HFFc6 (cell line): ENCODE measurements at regions not wholly inside any gene's neighbourhood (a gene's known extent, or its start where the extent isn't known, plus 50 kb on each side); places are given as distances from the start of the nearest gene placed in this dataset.

Source experiments
- DNase-seq: peaks from one replicate; pipeline ENCODE4 v3.0.0-alpha.2; 2018
- H3K27ac Mint-ChIP-seq: 2 replicates; pipeline ENCODE4 v1.8.0; 2020; ENCODE audit warnings: mild to moderate bottlenecking, mixed read lengths
- H3K27me3 Mint-ChIP-seq: 2 replicates; pipeline ENCODE4 v1.8.0; 2021; ENCODE audit warnings: mild to moderate bottlenecking, moderate library complexity, mixed read lengths; ENCODE audit not compliant: insufficient read depth
- H3K36me3 Mint-ChIP-seq: 2 replicates; pipeline ENCODE4 v1.8.0; 2021; ENCODE audit warnings: low read depth, mixed read lengths
- H3K4me1 Mint-ChIP-seq: 2 replicates; pipeline ENCODE4 v1.8.0; 2020; ENCODE audit warnings: low read depth, mixed read lengths
- H3K4me3 Mint-ChIP-seq: 2 replicates; pipeline ENCODE4 v1.8.0; 2020; ENCODE audit warnings: mild to moderate bottlenecking, moderate library complexity, mixed read lengths
- H3K9me3 Mint-ChIP-seq: 2 replicates; pipeline ENCODE4 v1.8.0; 2020; ENCODE audit warnings: mild to moderate bottlenecking, mixed read lengths
- TF ChIP-seq, protein P1 (sequence below): fragments of 200-600 bp; sonication (generic); IDR thresholded peaks from 2 replicates; pipeline ENCODE4 v1.5.0; 2021; ENCODE audit warnings: antibody characterized with exemption, mild to moderate bottlenecking

DNA sequence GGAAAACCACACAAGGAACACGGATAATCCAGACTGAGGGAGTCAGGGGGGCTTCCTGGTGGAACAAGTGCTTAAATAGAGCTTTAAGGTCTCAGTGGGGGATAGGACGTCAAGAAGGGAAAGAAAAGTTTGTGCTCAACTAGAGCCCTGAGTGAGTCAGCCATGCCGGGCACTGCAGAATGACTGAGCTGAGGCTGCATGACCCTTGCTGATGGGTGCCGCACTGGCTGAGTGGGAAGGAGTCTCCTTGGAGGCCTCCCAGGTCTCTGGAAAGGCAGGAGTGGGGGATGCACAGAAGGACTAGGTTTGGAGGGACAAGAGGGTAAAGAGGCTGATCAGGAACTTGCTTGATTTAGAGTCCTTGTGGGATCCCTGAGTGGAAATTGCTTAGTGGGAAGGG is 150.3 kb downstream of the RPLP1 start:
- Mint-ChIP-seq H3K4me1 (no peaks in the 10 kb centered on the region), H3K27me3 (peaks cover 53% of the 10 kb centered on the region), H3K4me3 (no peak overlapping the region), H3K36me3 (no peaks in the 10 kb centered on the region), H3K27ac (no peak overlapping the region), H3K9me3 (no peaks in the 10 kb centered on the region)
- TF ChIP-seq, protein P1, sequence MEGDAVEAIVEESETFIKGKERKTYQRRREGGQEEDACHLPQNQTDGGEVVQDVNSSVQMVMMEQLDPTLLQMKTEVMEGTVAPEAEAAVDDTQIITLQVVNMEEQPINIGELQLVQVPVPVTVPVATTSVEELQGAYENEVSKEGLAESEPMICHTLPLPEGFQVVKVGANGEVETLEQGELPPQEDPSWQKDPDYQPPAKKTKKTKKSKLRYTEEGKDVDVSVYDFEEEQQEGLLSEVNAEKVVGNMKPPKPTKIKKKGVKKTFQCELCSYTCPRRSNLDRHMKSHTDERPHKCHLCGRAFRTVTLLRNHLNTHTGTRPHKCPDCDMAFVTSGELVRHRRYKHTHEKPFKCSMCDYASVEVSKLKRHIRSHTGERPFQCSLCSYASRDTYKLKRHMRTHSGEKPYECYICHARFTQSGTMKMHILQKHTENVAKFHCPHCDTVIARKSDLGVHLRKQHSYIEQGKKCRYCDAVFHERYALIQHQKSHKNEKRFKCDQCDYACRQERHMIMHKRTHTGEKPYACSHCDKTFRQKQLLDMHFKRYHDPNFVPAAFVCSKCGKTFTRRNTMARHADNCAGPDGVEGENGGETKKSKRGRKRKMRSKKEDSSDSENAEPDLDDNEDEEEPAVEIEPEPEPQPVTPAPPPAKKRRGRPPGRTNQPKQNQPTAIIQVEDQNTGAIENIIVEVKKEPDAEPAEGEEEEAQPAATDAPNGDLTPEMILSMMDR, result no peak
- DNase-seq, result no peak

DNA sequence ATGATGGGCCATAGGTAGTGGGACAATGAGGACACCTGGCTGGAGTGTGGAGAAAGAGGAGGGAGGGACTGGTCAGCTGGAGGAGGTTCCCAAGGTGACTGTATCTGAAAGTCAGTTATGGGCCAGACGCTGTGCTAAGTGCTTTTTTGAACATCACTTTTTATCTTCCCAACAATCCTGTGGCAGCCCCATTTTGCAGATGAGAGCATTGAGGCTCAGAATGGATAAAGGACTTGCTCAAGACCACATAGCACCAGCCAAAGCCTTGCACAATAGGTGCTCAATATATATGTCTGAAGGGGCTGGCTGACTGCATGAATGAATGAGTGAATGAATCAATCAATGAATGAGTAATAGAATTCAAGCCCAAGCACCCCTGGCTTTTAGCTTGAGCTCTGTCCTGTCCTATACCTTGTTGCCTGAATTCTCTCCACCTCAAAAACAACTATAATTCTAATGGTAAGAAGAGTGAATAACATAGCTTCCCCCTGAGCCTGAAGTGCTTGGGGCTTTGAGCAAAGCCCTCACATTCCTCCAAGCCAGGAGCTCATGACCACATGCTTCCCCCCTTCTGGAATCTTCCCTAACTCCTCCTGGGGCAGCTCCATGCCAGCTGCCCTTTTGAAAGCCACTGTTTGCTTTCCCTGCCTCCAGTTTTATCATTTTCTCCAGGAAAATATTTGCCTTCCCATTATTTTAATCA is 150.9 kb downstream of the RPLP1 start:
- H3K36me3 Mint-ChIP-seq, result no peaks in the 10 kb centered on the region
- H3K9me3 Mint-ChIP-seq, result no peaks in the 10 kb centered on the region
- no peaks in the 10 kb centered on the region for H3K4me1 Mint-ChIP-seq
- DNase-seq, result no peak
- H3K4me3 Mint-ChIP-seq, result no peak overlapping the region
- peaks cover 56% of the 10 kb centered on the region for H3K27me3 Mint-ChIP-seq
- TF ChIP-seq, protein P1, result no peak
- H3K27ac Mint-ChIP-seq, result no peak overlapping the region

DNA sequence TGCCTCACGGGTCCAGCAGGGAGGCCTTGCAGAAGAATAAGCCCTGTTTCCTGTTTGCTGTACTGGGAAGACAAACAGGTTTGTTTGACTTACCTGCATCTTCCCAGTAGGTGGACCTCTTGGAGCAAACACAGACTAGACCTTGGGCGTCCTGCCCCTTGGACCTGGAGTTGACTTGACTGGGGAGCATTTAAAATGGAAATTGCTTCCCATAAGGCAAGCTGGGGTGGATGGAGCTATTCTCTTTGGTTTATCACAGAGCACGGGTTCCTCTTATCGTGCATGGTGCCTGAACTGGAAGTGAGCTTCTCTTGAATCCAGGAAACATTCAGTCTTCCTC is 151.4 kb downstream of the RPLP1 start:
- TF ChIP-seq, protein P1, result no peak
- no peaks in the 10 kb centered on the region for H3K4me1 Mint-ChIP-seq
- no peak overlapping the region for H3K4me3 Mint-ChIP-seq
- no peaks in the 10 kb centered on the region for H3K36me3 Mint-ChIP-seq
- H3K27me3 Mint-ChIP-seq, result peaks cover 56% of the 10 kb centered on the region
- no peak for DNase-seq
- H3K27ac Mint-ChIP-seq, result no peak overlapping the region
- no peaks in the 10 kb centered on the region for H3K9me3 Mint-ChIP-seq

DNA sequence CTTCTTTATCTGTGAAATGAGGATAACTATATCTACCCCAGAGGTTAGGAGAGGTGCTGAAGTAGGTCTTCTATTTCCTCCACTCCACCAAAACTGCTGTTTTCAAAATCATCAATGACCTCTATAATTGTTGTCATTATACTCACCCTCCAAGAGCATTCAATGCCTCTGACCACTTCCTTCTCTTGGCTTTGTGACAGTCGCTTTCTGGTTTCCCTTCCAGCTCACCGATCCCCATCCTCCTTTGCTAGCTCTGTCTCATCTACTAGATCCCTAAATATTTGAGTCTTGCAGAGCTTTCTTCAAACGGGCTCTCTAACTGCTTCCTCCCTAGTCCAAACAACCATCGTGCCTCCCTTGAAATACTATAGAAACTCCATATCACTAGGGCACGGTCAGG is 153.5 kb downstream of the RPLP1 start:
- Mint-ChIP-seq H3K27me3 (peaks cover 56% of the 10 kb centered on the region), H3K27ac (no peak overlapping the region), H3K4me1 (no peaks in the 10 kb centered on the region), H3K4me3 (no peak overlapping the region), H3K9me3 (no peaks in the 10 kb centered on the region), H3K36me3 (no peaks in the 10 kb centered on the region)
- no peak for DNase-seq
- TF ChIP-seq, protein P1, result no peak

DNA sequence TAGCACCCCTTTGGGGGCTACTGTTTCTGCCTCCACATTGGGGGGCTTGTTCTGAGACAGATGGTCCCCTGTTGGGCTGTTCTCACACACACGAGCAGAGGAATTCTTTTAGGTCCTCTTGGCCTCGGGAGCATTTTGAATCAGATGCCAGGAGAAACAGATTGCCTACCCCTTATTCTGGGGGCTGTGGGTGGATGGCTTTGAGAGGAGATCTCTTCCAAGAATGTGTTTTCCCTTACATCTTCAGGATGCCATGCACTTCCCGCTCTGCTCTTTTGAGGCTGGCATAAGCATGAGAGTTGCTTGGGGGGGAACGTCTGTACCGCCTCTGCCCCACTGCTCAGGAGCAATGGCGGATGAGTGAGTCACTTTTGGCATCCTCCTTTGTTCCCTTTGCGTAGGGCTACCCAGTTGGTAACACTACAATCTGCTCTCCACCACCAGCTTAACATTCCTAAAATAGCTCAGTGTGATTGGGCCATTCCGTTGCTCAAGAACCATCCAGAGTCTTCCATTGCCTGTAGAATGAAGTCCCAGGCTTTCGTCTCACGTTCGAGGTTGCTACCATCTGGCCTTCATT is 154.4 kb downstream of the RPLP1 start:
- H3K27me3 Mint-ChIP-seq, result peaks cover 55% of the 10 kb centered on the region
- H3K4me1 Mint-ChIP-seq, result no peaks in the 10 kb centered on the region
- H3K9me3 Mint-ChIP-seq, result no peaks in the 10 kb centered on the region
- H3K36me3 Mint-ChIP-seq, result no peaks in the 10 kb centered on the region
- no peak for DNase-seq
- H3K4me3 Mint-ChIP-seq, result no peak overlapping the region
- no peak overlapping the region for H3K27ac Mint-ChIP-seq
- TF ChIP-seq, protein P1, result no peak
